Transverse colon (tissue), 3 donors: ENCODE measurements at regions not wholly inside any gene's neighbourhood (a gene's known extent, or its start where the extent isn't known, plus 50 kb on each side); places are given as distances from the start of the nearest gene placed in this dataset.

ENCODE experiments used
- POLR2A ChIP-seq: fragments of 450-650 bp; IDR thresholded peaks from one replicate; pipeline ENCODE4 v1.6.1; 2016; ENCODE audit warnings: antibody characterized with exemption, mild to moderate bottlenecking, moderate library complexity
- TF ChIP-seq, protein P1 (sequence below), 5 experiments: fragments of 200-600 bp in 3 of 5; fragments of 450-650 bp in 2 of 5; sonication (generic) in 3 of 5; IDR thresholded peaks; 1 replicate in 2 of 5; 2 replicates in 3 of 5; pipeline ENCODE4 v1.5.1; 2016 to 2017; ENCODE audit warnings: antibody characterized with exemption in 5 of 5, inconsistent platforms in 3 of 5, mild to moderate bottlenecking in 2 of 5, moderate library complexity in 1 of 5

DNA sequence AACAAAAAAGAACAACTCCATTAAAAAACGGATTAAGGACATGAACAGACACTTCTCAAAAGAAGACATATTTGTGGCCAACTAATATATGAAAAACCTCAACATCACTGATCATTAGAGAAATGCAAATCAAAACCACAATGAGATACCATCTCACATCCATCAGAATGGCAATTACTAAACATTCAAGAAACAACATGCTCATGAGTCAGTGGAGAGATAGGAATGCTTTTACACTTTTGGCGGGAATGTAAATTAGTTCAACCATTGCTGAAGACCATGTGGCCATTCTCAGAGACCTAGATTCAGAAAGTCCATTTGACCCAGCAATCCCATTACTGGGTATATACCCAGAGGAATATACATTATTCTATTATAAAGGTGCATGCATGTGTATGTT, 1442.6 kb upstream of the B3GALT2 start:
- no peak for TF ChIP-seq POLR2A
- TF ChIP-seq, protein P1, sequence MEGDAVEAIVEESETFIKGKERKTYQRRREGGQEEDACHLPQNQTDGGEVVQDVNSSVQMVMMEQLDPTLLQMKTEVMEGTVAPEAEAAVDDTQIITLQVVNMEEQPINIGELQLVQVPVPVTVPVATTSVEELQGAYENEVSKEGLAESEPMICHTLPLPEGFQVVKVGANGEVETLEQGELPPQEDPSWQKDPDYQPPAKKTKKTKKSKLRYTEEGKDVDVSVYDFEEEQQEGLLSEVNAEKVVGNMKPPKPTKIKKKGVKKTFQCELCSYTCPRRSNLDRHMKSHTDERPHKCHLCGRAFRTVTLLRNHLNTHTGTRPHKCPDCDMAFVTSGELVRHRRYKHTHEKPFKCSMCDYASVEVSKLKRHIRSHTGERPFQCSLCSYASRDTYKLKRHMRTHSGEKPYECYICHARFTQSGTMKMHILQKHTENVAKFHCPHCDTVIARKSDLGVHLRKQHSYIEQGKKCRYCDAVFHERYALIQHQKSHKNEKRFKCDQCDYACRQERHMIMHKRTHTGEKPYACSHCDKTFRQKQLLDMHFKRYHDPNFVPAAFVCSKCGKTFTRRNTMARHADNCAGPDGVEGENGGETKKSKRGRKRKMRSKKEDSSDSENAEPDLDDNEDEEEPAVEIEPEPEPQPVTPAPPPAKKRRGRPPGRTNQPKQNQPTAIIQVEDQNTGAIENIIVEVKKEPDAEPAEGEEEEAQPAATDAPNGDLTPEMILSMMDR (IDR thresholded peaks at IDR 0.05) = no peak
